Iris pigment epithelial cell (primary cell): ENCODE measurements at regions not wholly inside any gene's neighbourhood (a gene's known extent, or its start where the extent isn't known, plus 50 kb on each side); places are given as distances from the start of the nearest gene placed in this dataset.

Source experiments
- DNase-seq: peaks from one replicate; pipeline ENCODE4 v3.0.0-alpha.2; 2011; ENCODE audit warnings: low read depth

GRCh38 chr1:4877426-4877825 is 223.0 kb downstream of the AJAP1 start:
- DNase-seq: no peak

- no peak for DNase-seq
Measured at GRCh38 chr1:4871373-4871772, 217.0 kb downstream of the AJAP1 start.

- DNase-seq: no peak
Measured at GRCh38 chr1:4868521-4868920, 214.1 kb downstream of the AJAP1 start.

- DNase-seq: no peak
Measured at GRCh38 chr1:4856396-4856795, 202.0 kb downstream of the AJAP1 start.

- no peak for DNase-seq
Measured at GRCh38 chr1:4854367-4854766, 200.0 kb downstream of the AJAP1 start.

- DNase-seq: no peak
Measured at GRCh38 chr1:4853904-4854303, 199.5 kb downstream of the AJAP1 start.

- no peak for DNase-seq
Measured at GRCh38 chr1:4851385-4852065, 197.1 kb downstream of the AJAP1 start.

GRCh38 chr1:4848431-4848830 is 194.0 kb downstream of the AJAP1 start:
- DNase-seq: no peak

GRCh38 chr1:4847711-4848110 is 193.3 kb downstream of the AJAP1 start:
- DNase-seq: no peak
